Suprapubic skin (tissue), 4 donors: ENCODE measurements at regions not wholly inside any gene's neighbourhood (a gene's known extent, or its start where the extent isn't known, plus 50 kb on each side); places are given as distances from the start of the nearest gene placed in this dataset.

Source experiments
- EP300 ChIP-seq: sonication (generic); formaldehyde crosslinking; IDR thresholded peaks from one replicate; pipeline ENCODE4 v1.6.1; 2017; ENCODE audit warnings: antibody characterized with exemption
- POLR2A ChIP-seq, 2 donors: fragments of 450-650 bp; IDR thresholded peaks; one replicate each; pipeline ENCODE4 v1.6.1; 2017; ENCODE audit warnings: antibody characterized with exemption in 2 of 2, mild to moderate bottlenecking in 2 of 2, moderate library complexity in 2 of 2
- POLR2AphosphoS5 ChIP-seq, 3 donors: sonication (generic); formaldehyde crosslinking; IDR thresholded peaks; one replicate each; pipeline ENCODE4 v1.6.1; 2017; ENCODE audit warnings: antibody characterized with exemption in 3 of 3
- TF ChIP-seq, protein P1 (sequence below), 2 donors: fragments of 200-600 bp in 1 of 2; fragments of 450-650 bp in 1 of 2; sonication (generic) in 1 of 2; IDR thresholded peaks; one replicate each; pipeline ENCODE4 v1.5.1; 2016 to 2019; ENCODE audit warnings: antibody characterized with exemption in 2 of 2, mild to moderate bottlenecking in 1 of 2, moderate library complexity in 1 of 2

DNA sequence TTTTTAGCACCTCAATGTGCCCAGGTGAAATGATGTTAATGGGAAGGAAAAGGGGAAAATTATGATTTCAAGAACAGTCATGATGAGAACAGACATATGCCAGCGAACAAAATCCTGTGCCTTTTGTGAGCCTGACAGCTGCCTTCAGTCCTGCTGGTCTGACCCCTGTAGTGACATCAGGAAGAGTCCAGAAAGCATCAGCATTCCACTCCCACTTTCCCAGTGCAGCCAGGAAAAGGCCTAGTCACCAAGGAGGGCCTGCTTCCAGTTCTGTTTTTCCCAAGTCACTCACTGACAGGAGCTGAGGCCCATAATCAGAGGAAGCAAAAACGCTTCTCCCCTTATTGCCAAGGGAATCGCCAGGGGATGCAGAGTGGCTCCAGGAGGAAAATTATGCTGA, 218.4 kb downstream of the ABHD5 start:
- TF ChIP-seq POLR2AphosphoS5 (IDR thresholded peaks at IDR 0.05) (no peak), POLR2A (IDR thresholded peaks at IDR 0.05) (no peak), EP300 (no peak)
- TF ChIP-seq, protein P1, sequence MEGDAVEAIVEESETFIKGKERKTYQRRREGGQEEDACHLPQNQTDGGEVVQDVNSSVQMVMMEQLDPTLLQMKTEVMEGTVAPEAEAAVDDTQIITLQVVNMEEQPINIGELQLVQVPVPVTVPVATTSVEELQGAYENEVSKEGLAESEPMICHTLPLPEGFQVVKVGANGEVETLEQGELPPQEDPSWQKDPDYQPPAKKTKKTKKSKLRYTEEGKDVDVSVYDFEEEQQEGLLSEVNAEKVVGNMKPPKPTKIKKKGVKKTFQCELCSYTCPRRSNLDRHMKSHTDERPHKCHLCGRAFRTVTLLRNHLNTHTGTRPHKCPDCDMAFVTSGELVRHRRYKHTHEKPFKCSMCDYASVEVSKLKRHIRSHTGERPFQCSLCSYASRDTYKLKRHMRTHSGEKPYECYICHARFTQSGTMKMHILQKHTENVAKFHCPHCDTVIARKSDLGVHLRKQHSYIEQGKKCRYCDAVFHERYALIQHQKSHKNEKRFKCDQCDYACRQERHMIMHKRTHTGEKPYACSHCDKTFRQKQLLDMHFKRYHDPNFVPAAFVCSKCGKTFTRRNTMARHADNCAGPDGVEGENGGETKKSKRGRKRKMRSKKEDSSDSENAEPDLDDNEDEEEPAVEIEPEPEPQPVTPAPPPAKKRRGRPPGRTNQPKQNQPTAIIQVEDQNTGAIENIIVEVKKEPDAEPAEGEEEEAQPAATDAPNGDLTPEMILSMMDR (IDR thresholded peaks at IDR 0.05), result no peak
